Hepatocyte (in vitro differentiated cells): ENCODE measurements at regions not wholly inside any gene's neighbourhood (a gene's known extent, or its start where the extent isn't known, plus 50 kb on each side); places are given as distances from the start of the nearest gene placed in this dataset.

Source experiments
- CTCF ChIP-seq: fragments of 200-600 bp; sonication (generic); IDR thresholded peaks from 2 replicates; pipeline ENCODE4 v1.5.1; 2016; ENCODE audit warnings: antibody characterized with exemption, mild to moderate bottlenecking; ENCODE audit not compliant: poor library complexity
- EZH2 ChIP-seq: fragments of 200-600 bp; sonication (generic); IDR thresholded peaks from 2 replicates; pipeline ENCODE4 v1.6.1; 2016; ENCODE audit warnings: antibody characterized with exemption, mild to moderate bottlenecking, borderline replicate concordance

GRCh38 chr5:64100203-64100602 lies 65.4 kb upstream of the RNF180 start:
- TF ChIP-seq EZH2, result no peak
- TF ChIP-seq CTCF, result no peak
